ENCODE measurements at regions not wholly inside any gene's neighbourhood (a gene's known extent, or its start where the extent isn't known, plus 50 kb on each side); places are given as distances from the start of the nearest gene placed in this dataset.
A peak's percentile ranks its signal among the peaks of the same experiment; 100 is the strongest.

GRCh38 chr6:25169961-25170360 is 109.2 kb upstream of the CARMIL1 start:
- H3K27me3 ChIP-seq (replicated peaks): no peaks in the 10 kb centered on the region
- DNase-seq: no peak
- peak overlapping the region; percentile 23 for H3K27ac ChIP-seq

GRCh38 chr6:25170640-25171039 is 108.5 kb upstream of the CARMIL1 start:
- no peak for TF ChIP-seq CTCF (IDR thresholded peaks at IDR 0.05; ENCODE audit: low read depth, low read length, missing control alignments)
- in situ Hi-C loops (cut with HindIII; ENCODE audit: low pct_ligation_motif_present, low sequenced_read_pairs): no loop called here
- H3K36me3 ChIP-seq (replicated peaks): no peaks in the 10 kb centered on the region
- no peak overlapping the region for H3K4me3 ChIP-seq (ENCODE audit: low read depth, low read length)
- no peaks in the 10 kb centered on the region for H3K27me3 ChIP-seq (replicated peaks)
- H3K27ac ChIP-seq: no peak overlapping the region
- DNase-seq: no peak

More at GRCh38 chr6:25169961-25170360, 109.2 kb upstream of the CARMIL1 start:
- H3K4me3 ChIP-seq (ENCODE audit: low read depth, low read length): no peak overlapping the region
- no peaks in the 10 kb centered on the region for H3K36me3 ChIP-seq (replicated peaks)
- in situ Hi-C loops (cut with HindIII; ENCODE audit: low pct_ligation_motif_present, low sequenced_read_pairs): no loop called here
- no peak for TF ChIP-seq CTCF (IDR thresholded peaks at IDR 0.05; ENCODE audit: low read depth, low read length, missing control alignments)

- in situ Hi-C loops (cut with HindIII; ENCODE audit: low pct_ligation_motif_present, low sequenced_read_pairs): no loop called here
- Histone ChIP-seq H3K27me3 (replicated peaks) (no peaks in the 10 kb centered on the region), H3K27ac (no peak overlapping the region), H3K4me3 (ENCODE audit: low read depth, low read length) (no peak overlapping the region), H3K36me3 (replicated peaks) (no peaks in the 10 kb centered on the region)
- no peak for DNase-seq
- no peak for TF ChIP-seq CTCF (IDR thresholded peaks at IDR 0.05; ENCODE audit: low read depth, low read length, missing control alignments)
These were observed 107.9 kb upstream of the CARMIL1 start for GRCh38 chr6:25171301-25171700.

- in situ Hi-C loops (cut with HindIII; ENCODE audit: low pct_ligation_motif_present, low sequenced_read_pairs): no loop called here
- Histone ChIP-seq H3K27ac (peak overlapping the region; percentile 93), H3K4me3 (ENCODE audit: low read depth, low read length) (no peak overlapping the region), H3K27me3 (replicated peaks) (no peaks in the 10 kb centered on the region), H3K36me3 (replicated peaks) (no peaks in the 10 kb centered on the region)
- no peak for TF ChIP-seq CTCF (IDR thresholded peaks at IDR 0.05; ENCODE audit: low read depth, low read length, missing control alignments)
- DNase-seq: peak; percentile 91
These were observed 106.4 kb upstream of the CARMIL1 start for GRCh38 chr6:25172819-25173218.

- no peaks in the 10 kb centered on the region for H3K36me3 ChIP-seq (replicated peaks)
- DNase-seq: peak; percentile 16
- in situ Hi-C loops (cut with HindIII; ENCODE audit: low pct_ligation_motif_present, low sequenced_read_pairs): no loop called here
- H3K4me3 ChIP-seq (ENCODE audit: low read depth, low read length): no peak overlapping the region
- no peak for TF ChIP-seq CTCF (IDR thresholded peaks at IDR 0.05; ENCODE audit: low read depth, low read length, missing control alignments)
- H3K27me3 ChIP-seq (replicated peaks): no peaks in the 10 kb centered on the region
- H3K27ac ChIP-seq: peak overlapping the region; percentile 93
These were observed 105.9 kb upstream of the CARMIL1 start for GRCh38 chr6:25173246-25173645.

- TF ChIP-seq CTCF (IDR thresholded peaks at IDR 0.05; ENCODE audit: low read depth, low read length, missing control alignments): no peak
- DNase-seq: peak; percentile 82
- peak overlapping the region; percentile 93 for H3K27ac ChIP-seq
- in situ Hi-C loops (cut with HindIII; ENCODE audit: low pct_ligation_motif_present, low sequenced_read_pairs): no loop called here
- H3K36me3 ChIP-seq (replicated peaks): no peaks in the 10 kb centered on the region
- no peak overlapping the region for H3K4me3 ChIP-seq (ENCODE audit: low read depth, low read length)
- no peaks in the 10 kb centered on the region for H3K27me3 ChIP-seq (replicated peaks)
These were observed 105.2 kb upstream of the CARMIL1 start for GRCh38 chr6:25173951-25174474.
